ENCODE measurements at regions not wholly inside any gene's neighbourhood (a gene's known extent, or its start where the extent isn't known, plus 50 kb on each side); places are given as distances from the start of the nearest gene placed in this dataset.

DNA sequence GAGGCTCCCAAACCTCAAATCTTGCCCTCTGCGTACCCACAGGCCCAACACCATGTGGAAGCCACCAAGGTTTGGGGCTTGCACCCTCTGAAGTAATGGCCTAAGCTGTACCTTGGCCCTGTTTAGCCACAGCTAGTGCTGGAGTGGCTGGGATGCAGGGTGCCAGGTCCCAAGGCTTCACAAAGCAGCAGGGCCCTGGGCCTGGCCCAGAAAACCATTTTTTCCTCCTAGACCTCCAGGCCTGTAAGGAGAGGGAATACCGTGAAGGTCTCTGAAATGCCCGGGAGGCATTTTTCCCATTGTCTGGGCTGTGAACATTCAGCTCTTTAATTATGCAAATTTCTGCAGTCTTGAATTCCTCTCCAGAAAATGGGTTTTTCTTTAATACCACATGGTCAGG is 223.7 kb upstream of the CCN2 start:
- H4K20me1 ChIP-seq (replicated peaks in 1 of 2; ENCODE audit: control insufficient read depth in 1 of 2, insufficient read depth in 2 of 2, low read length in 2 of 2), result no peaks in the 10 kb centered on the region
- H3K27ac ChIP-seq (ENCODE audit: low read depth, low read length), result no peak overlapping the region
- H3K14ac ChIP-seq (ENCODE audit: insufficient read length), result no peak overlapping the region
- CTCF ChIA-PET (ENCODE audit: partially characterized antibody), result no interaction called here
- H3K4me3 ChIP-seq (ENCODE audit: extremely low read depth in 1 of 4, insufficient read depth in 2 of 4, low read depth in 3 of 4, low read length in 4 of 4), result no peak overlapping the region
- TF ChIP-seq SUZ12 (IDR thresholded peaks at IDR 0.05; ENCODE audit: low read length) (no peak), NANOG (IDR thresholded peaks at IDR 0.05; ENCODE audit: insufficient read depth, low read depth, low read length, poor library complexity, severe bottlenecking) (no peak), SP1 (IDR thresholded peaks at IDR 0.05; ENCODE audit: low read depth, low read length) (no peak), KDM4A (IDR thresholded peaks at IDR 0.05; ENCODE audit: low read depth, low read length, severe bottlenecking) (no peak), POLR2A (IDR thresholded peaks at IDR 0.05; ENCODE audit: control extremely low read depth in 1 of 2, low read depth in 2 of 2, low read length in 2 of 2) (no peak), HDAC2 (IDR thresholded peaks at IDR 0.05; ENCODE audit: borderline replicate concordance in 1 of 2, low read depth in 2 of 2, low read length in 2 of 2) (no peak), BACH1 (IDR thresholded peaks at IDR 0.05; ENCODE audit: low read length) (no peak), RXRA (IDR thresholded peaks at IDR 0.05; ENCODE audit: insufficient read depth, low read depth, low read length) (no peak), POLR2AphosphoS5 (IDR thresholded peaks at IDR 0.05; ENCODE audit: low read depth, low read length) (no peak), RFX5 (IDR thresholded peaks at IDR 0.05; ENCODE audit: borderline replicate concordance, low read depth, low read length) (no peak)
- TF ChIP-seq, protein P1, sequence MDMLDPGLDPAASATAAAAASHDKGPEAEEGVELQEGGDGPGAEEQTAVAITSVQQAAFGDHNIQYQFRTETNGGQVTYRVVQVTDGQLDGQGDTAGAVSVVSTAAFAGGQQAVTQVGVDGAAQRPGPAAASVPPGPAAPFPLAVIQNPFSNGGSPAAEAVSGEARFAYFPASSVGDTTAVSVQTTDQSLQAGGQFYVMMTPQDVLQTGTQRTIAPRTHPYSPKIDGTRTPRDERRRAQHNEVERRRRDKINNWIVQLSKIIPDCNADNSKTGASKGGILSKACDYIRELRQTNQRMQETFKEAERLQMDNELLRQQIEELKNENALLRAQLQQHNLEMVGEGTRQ (IDR thresholded peaks at IDR 0.05; ENCODE audit: low read length), result no peak
- TF ChIP-seq, protein P2, sequence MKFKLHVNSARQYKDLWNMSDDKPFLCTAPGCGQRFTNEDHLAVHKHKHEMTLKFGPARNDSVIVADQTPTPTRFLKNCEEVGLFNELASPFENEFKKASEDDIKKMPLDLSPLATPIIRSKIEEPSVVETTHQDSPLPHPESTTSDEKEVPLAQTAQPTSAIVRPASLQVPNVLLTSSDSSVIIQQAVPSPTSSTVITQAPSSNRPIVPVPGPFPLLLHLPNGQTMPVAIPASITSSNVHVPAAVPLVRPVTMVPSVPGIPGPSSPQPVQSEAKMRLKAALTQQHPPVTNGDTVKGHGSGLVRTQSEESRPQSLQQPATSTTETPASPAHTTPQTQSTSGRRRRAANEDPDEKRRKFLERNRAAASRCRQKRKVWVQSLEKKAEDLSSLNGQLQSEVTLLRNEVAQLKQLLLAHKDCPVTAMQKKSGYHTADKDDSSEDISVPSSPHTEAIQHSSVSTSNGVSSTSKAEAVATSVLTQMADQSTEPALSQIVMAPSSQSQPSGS (IDR thresholded peaks at IDR 0.05; ENCODE audit: low read length), result no peak
- H2AFZ ChIP-seq (ENCODE audit: low read length), result no peak overlapping the region
- H3K9ac ChIP-seq (replicated peaks in 1 of 4; ENCODE audit: extremely low read depth in 1 of 4, low read depth in 3 of 4, low read length in 3 of 4), result no peak overlapping the region
- H2BK120ac ChIP-seq (replicated peaks; ENCODE audit: low read depth, low read length), result no peak overlapping the region
- H3K56ac ChIP-seq (replicated peaks; ENCODE audit: insufficient read length, low read depth, low read length), result no peak overlapping the region
- peaks cover 28 to 43% of the 10 kb centered on the region in 2 experiments for H3K9me3 ChIP-seq (ENCODE audit: insufficient read depth in 2 of 2, low read depth in 1 of 2, low read length in 1 of 2)
- POLR2A ChIA-PET (ENCODE audit: partially characterized antibody), result interaction anchor here (0.6 to 1.5 kb wide), 2 partner anchors 224 to 1175 kb away, joined by 3 read pairs; partner anchors contain the start of gene CCN2
- H3K4me1 ChIP-seq (replicated peaks in 1 of 4; ENCODE audit: control insufficient read depth in 3 of 4, insufficient read depth in 4 of 4, low read length in 3 of 4), result no peaks in the 10 kb centered on the region
- H2BK5ac ChIP-seq (ENCODE audit: low read depth, low read length), result no peak overlapping the region
- no peak for FAIRE-seq
- no peak overlapping the region for H3K23ac ChIP-seq (ENCODE audit: insufficient read length)
- H2BK12ac ChIP-seq (ENCODE audit: low read depth, low read length), result no peak overlapping the region
- H3K79me1 ChIP-seq (ENCODE audit: low read depth, low read length), result no peaks in the 10 kb centered on the region
- DNase-seq (ENCODE audit: low read depth in 1 of 2, low spot score in 2 of 2), result no peak
- H4K8ac ChIP-seq (ENCODE audit: extremely low read depth, insufficient read depth, low read length), result no peak overlapping the region
- H2BK15ac ChIP-seq (ENCODE audit: low read length), result no peak overlapping the region
- no peaks in the 10 kb centered on the region; a peak in 1 of 8 replicates for H3K36me3 ChIP-seq (ENCODE audit: control insufficient read depth in 2 of 4, insufficient read depth in 4 of 4, low read length in 3 of 4)
- no peaks in the 10 kb centered on the region for H3K23me2 ChIP-seq (ENCODE audit: low read depth, low read length)
- H2AK5ac ChIP-seq (ENCODE audit: low read depth, low read length), result no peak overlapping the region
- WGBS, 2 experiments (ENCODE audit: extremely low coverage in 1 of 2, insufficient coverage in 1 of 2, insufficient read length in 1 of 2, insufficient replicate concordance in 2 of 2, low coverage in 1 of 2, low lambda C conversion rate in 2 of 2, missing lambda C conversion rate in 1 of 2), result 91% methylated on average over 3 of the region's 3 CpGs; no CpG with 5 or more reads in 1 of the 2 experiments
- H4K91ac ChIP-seq (replicated peaks; ENCODE audit: insufficient read length, low read length), result no peak overlapping the region
- H3K79me2 ChIP-seq (ENCODE audit: control insufficient read depth in 1 of 2, insufficient read depth in 2 of 2, low read length in 2 of 2), result no peaks in the 10 kb centered on the region
- H3K4ac ChIP-seq (replicated peaks; ENCODE audit: insufficient read length, low read depth, low read length), result no peak overlapping the region
- H3K27me3 ChIP-seq (replicated peaks in 1 of 4; ENCODE audit: control insufficient read depth in 3 of 4, extremely low read depth in 1 of 4, insufficient read depth in 3 of 4, low read length in 3 of 4), result no peaks in the 10 kb centered on the region
- H3K4me2 ChIP-seq (ENCODE audit: insufficient read depth in 1 of 2, low read depth in 2 of 2, low read length in 2 of 2), result no peak overlapping the region
- no peak overlapping the region for H2BK20ac ChIP-seq (ENCODE audit: low read length)
- no peak overlapping the region for H4K5ac ChIP-seq (ENCODE audit: insufficient read length, low read depth, low read length)
- H3K18ac ChIP-seq (ENCODE audit: extremely low read depth, low read length), result no peak overlapping the region

Measured in H1 (cell line).